ENCODE measurements at regions not wholly inside any gene's neighbourhood (a gene's known extent, or its start where the extent isn't known, plus 50 kb on each side); places are given as distances from the start of the nearest gene placed in this dataset.
A peak's percentile ranks its signal among the peaks of the same experiment; 100 is the strongest.

DNA sequence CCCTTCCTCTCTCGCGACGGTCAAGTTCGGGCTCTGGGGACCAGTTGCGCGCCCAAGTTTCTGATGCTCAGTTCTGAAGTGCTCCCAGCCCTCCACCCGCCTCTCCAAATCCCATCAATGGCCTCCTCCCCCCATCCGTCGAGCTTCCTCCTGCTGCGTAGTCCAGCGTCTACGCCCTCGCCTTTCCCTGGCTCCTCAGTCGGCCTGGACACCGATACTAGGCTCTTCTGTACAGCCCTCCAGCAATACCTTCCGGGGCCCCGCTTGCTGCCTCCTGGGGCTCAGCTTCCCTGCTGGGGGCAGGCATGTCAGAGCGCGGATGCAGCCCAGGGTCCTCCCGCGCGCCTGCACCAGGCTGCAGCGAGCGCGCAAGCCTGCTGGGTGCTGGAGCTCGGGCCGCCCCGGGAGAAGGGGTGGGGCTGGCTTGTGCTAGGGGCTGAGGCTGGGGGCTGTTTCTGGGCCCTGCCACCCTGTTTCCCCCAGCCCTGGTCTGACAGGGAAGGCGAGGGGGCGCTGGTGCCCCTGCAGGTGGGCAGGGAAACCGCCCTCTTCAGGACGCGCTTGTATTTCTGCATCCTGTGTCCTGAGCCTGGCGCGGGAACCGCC is 353.3 kb upstream of the SUCLG2 start:
- TF ChIP-seq, protein P1, sequence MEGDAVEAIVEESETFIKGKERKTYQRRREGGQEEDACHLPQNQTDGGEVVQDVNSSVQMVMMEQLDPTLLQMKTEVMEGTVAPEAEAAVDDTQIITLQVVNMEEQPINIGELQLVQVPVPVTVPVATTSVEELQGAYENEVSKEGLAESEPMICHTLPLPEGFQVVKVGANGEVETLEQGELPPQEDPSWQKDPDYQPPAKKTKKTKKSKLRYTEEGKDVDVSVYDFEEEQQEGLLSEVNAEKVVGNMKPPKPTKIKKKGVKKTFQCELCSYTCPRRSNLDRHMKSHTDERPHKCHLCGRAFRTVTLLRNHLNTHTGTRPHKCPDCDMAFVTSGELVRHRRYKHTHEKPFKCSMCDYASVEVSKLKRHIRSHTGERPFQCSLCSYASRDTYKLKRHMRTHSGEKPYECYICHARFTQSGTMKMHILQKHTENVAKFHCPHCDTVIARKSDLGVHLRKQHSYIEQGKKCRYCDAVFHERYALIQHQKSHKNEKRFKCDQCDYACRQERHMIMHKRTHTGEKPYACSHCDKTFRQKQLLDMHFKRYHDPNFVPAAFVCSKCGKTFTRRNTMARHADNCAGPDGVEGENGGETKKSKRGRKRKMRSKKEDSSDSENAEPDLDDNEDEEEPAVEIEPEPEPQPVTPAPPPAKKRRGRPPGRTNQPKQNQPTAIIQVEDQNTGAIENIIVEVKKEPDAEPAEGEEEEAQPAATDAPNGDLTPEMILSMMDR (IDR thresholded peaks at IDR 0.05) = no peak
- ATAC-seq (ENCODE audit: low FRiP score) = peak; percentile 70
- no peak for DNase-seq (ENCODE audit: low spot score)

DNA sequence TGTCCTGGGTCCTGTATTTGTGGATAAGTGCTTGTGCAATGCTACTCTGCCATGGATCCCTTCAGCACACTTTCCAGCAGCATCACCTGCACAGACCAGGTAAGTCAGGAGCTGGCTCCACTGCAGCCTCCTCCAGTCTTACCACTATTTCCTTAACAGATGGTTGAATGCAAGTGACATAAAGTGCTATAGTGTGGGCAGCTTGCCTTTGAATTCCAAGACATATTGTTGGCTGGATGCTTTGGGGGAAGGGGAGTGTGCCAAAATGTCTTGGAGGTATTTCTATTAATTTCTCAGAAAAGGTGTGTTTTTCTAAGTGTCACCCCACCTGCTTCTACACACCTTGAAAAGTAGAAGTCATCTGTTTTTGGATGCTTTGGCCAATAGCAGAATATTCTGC is 352.2 kb upstream of the SUCLG2 start:
- ATAC-seq (ENCODE audit: low FRiP score) = no peak
- no peak for DNase-seq (ENCODE audit: low spot score)
- TF ChIP-seq, protein P1 (IDR thresholded peaks at IDR 0.05) = no peak

DNA sequence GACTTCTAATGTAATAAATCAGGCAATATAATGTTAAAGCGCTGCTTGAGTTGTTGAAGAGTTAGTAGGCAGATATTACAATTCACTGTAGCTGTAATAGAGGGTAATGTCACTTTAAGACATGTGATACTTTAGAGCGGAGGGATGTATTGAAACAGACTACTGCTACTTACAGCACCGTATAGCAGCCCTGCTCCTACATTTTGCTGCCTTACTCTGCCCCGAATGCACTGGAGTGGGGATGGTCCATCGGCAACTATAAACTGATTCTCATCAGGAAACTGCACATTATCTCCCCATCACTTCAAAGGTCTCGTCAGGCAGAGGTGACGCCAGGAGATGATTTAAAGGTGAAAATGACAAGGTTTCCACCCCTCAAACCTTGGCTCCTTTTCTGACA is 349.7 kb upstream of the SUCLG2 start:
- DNase-seq (ENCODE audit: low spot score) (no peak), ATAC-seq (ENCODE audit: low FRiP score) (no peak)
- TF ChIP-seq, protein P1 (IDR thresholded peaks at IDR 0.05) = no peak

DNA sequence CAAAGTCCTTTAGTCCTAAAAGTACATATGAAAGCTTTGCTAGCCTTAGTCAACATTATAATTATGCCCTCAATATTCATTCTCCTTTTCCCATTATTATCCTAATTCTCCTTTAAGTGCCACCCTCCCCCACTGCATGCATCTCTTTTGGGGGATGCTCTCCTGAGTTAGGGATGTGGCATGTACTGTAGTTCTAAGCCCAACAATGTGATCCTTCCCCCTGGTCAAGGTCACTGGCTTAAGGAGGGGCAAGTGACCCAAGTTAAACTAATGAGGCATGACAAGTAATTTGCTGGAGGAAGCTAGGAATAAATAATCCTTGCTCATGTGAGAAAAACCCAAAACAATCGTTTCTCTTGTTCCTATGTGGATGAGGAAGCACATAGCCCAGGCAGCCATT is 343.9 kb upstream of the SUCLG2 start:
- TF ChIP-seq, protein P1 (IDR thresholded peaks at IDR 0.05) = no peak
- no peak for DNase-seq (ENCODE audit: low spot score)

DNA sequence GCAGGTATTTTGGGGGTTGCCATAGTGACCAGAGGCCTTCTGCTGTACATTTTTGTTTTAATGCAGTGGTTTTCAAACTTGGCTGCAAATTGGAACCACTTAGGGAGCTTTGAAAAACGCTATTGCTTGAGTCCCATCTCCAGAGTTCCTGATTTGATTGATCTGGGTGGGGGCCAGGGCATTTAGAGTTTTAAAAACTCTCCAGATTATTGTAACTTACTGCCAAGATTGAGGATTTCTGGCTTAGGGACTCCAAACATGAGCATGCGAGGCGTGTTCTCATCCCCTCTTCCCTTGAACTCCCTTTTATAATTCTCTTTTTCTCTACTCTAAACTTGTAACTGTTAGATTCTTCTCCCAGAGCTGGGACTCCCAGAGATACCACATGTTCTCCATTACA is 340.8 kb upstream of the SUCLG2 start:
- no peak for ATAC-seq (ENCODE audit: low FRiP score)
- DNase-seq (ENCODE audit: low spot score) = no peak
- TF ChIP-seq, protein P1 (IDR thresholded peaks at IDR 0.05) = no peak

More for the DNA sequence above, 343.9 kb upstream of the SUCLG2 start:
- ATAC-seq (ENCODE audit: low FRiP score) = no peak

DNA sequence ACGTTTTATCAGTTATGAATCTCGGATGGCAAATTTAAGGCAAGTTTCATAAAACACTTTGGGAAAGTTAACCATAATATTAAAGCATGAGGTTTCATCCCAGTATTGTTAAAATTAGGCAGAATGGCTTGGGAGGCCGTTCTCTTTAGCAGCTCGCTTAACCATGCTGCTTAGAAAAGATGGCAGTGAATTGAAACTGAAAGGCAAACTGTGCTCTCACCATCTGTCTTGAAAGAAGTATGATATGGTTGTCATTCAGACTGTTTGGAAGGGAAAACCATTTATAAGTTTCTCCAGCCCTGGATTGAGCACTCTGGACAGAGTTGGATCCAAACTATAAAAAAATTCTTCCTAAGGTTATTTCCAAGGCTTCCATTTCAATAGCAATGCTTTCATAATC is 332.3 kb upstream of the SUCLG2 start:
- no peak for ATAC-seq (ENCODE audit: low FRiP score)
- DNase-seq (ENCODE audit: low spot score) = no peak
- TF ChIP-seq, protein P1 (IDR thresholded peaks at IDR 0.05) = no peak

DNA sequence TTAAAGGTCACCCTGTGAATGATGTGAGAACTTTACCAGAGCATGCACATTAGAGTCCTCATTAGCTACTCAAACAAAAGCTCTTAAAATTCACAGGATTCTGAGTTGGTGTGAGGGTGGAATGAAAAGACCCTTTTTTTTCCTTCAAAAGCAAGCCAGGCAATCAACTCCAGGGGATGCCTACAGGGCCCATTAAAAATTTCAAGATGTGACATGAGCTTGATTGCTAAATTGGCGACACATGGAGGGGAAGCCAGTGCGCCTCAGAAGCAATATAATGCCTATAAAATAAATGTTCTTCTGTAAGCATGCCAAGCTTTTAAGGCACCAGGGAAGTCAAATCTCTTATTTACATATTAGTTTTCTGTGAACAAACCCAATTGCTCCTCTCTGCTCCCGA is 328.8 kb upstream of the SUCLG2 start:
- DNase-seq (ENCODE audit: low spot score) (no peak), ATAC-seq (ENCODE audit: low FRiP score) (no peak)
- TF ChIP-seq, protein P1 (IDR thresholded peaks at IDR 0.05) = no peak

All from omental fat pad (tissue), 3 donors.